ENCODE measurements at regions not wholly inside any gene's neighbourhood (a gene's known extent, or its start where the extent isn't known, plus 50 kb on each side); places are given as distances from the start of the nearest gene placed in this dataset.

- TF ChIP-seq POLR2A (IDR thresholded peaks at IDR 0.05) (no peak), CTCF (IDR thresholded peaks at IDR 0.05) (no peak)
These were observed 1106.6 kb downstream of the VRK1 start for GRCh38 chr14:97903821-97904220.

All from prostate gland (tissue), 2 donors.